Germinal center (tissue), 1 donor: ENCODE measurements at regions not wholly inside any gene's neighbourhood (a gene's known extent, or its start where the extent isn't known, plus 50 kb on each side); places are given as distances from the start of the nearest gene placed in this dataset.

Source experiments
- DNase-seq: peaks from one replicate; pipeline ENCODE4 v3.0.0; 2012; ENCODE audit warnings: mixed read lengths, low spot score

- DNase-seq, result no peak
Observed at GRCh38 chr11:116219171-116219635, 553.6 kb downstream of the BUD13 start.

- no peak for DNase-seq
Observed at GRCh38 chr11:116217441-116217840, 555.3 kb downstream of the BUD13 start.

GRCh38 chr11:116217006-116217405, 555.8 kb downstream of the BUD13 start:
- DNase-seq, result no peak

- no peak for DNase-seq
Observed at GRCh38 chr11:116215471-116216113, 557.2 kb downstream of the BUD13 start.

- DNase-seq, result no peak
Observed at GRCh38 chr11:116211147-116211546, 561.6 kb downstream of the BUD13 start.

GRCh38 chr11:116210663-116211062, 562.1 kb downstream of the BUD13 start:
- DNase-seq, result no peak

GRCh38 chr11:116209255-116209654, 563.5 kb downstream of the BUD13 start:
- DNase-seq, result no peak

GRCh38 chr11:116207421-116208141, 565.2 kb downstream of the BUD13 start:
- DNase-seq, result no peak

- DNase-seq, result no peak
Observed at GRCh38 chr11:116207019-116207418, 565.8 kb downstream of the BUD13 start.

GRCh38 chr11:116202922-116203321, 569.9 kb downstream of the BUD13 start:
- no peak for DNase-seq

GRCh38 chr11:116200564-116200963, 572.2 kb downstream of the BUD13 start:
- DNase-seq, result no peak

- no peak for DNase-seq
Observed at GRCh38 chr11:116199182-116199581, 573.6 kb downstream of the BUD13 start.

- no peak for DNase-seq
Observed at GRCh38 chr11:116194156-116194904, 578.5 kb downstream of the BUD13 start.

- DNase-seq, result no peak
Observed at GRCh38 chr11:116193321-116194131, 579.3 kb downstream of the BUD13 start.

- no peak for DNase-seq
Observed at GRCh38 chr11:116192509-116193210, 580.1 kb downstream of the BUD13 start.

- no peak for DNase-seq
Observed at GRCh38 chr11:116190861-116191260, 581.9 kb downstream of the BUD13 start.

- no peak for DNase-seq
Observed at GRCh38 chr11:116189408-116190170, 583.2 kb downstream of the BUD13 start.

- DNase-seq, result no peak
Observed at GRCh38 chr11:116188350-116188749, 584.4 kb downstream of the BUD13 start.

GRCh38 chr11:116187026-116187425, 585.8 kb downstream of the BUD13 start:
- no peak for DNase-seq

- DNase-seq, result no peak
Observed at GRCh38 chr11:116185551-116185950, 587.2 kb downstream of the BUD13 start.

- no peak for DNase-seq
Observed at GRCh38 chr11:116184763-116185162, 588.0 kb downstream of the BUD13 start.
